Caco-2 (cell line): ENCODE measurements at regions not wholly inside any gene's neighbourhood (a gene's known extent, or its start where the extent isn't known, plus 50 kb on each side); places are given as distances from the start of the nearest gene placed in this dataset.

Experiments
- BruUV-seq: library from RNA; stranded (reverse); fragments of 400-500 nt; replicated peaks from 2 replicates; lab custom pipeline; 2021; lab: Mats Ljungman, UMichigan
- CTCF ChIA-PET: fragments of 300-600 bp; sonication (Branson Sonifier 250); formaldehyde crosslinking; loops from one replicate; lab custom pipeline; 2022; ENCODE audit warnings: antibody characterized with exemption; lab: Charles Lee
- POLR2A ChIA-PET: fragments of 300-600 bp; sonication (Branson Sonifier 250); formaldehyde crosslinking; loops from one replicate; lab custom pipeline; 2022; ENCODE audit warnings: antibody characterized with exemption; lab: Charles Lee
- DNase-seq, 2 experiments: peaks; one replicate each; pipeline versions ENCODE4 v3.0.0 to v3.0.0-alpha.2; 2020 to 2022
- H3K27me3 ChIP-seq: replicated peaks from 2 replicates; pipeline ENCODE4 v1.6.0; 2011; ENCODE audit warnings: low read length; ENCODE audit not compliant: control insufficient read depth, insufficient read depth
- H3K36me3 ChIP-seq: 2 replicates; pipeline ENCODE4 v1.5.1; 2011; ENCODE audit warnings: low read length; ENCODE audit not compliant: control insufficient read depth, insufficient read depth
- H3K4me1 ChIP-seq: fragments of 250-450 bp; sonication (Bioruptor Pico); 2 replicates; pipeline ENCODE4 v1.5.1; 2020; ENCODE audit warnings: mild to moderate bottlenecking
- H3K4me3 ChIP-seq: 2 replicates; pipeline ENCODE4 v1.5.1; 2011; ENCODE audit warnings: low read depth, mild to moderate bottlenecking, control low read depth, low read length
- H3K9me3 ChIP-seq: fragments of 250-450 bp; sonication (Bioruptor Pico); 2 replicates; pipeline ENCODE4 v1.5.1; 2020; ENCODE audit warnings: mild to moderate bottlenecking, moderate library complexity
- H3K27ac Mint-ChIP-seq: one replicate; pipeline ENCODE4 v1.8.0; 2022; ENCODE audit warnings: mixed read lengths; ENCODE audit not compliant: unreplicated experiment
- H3K27me3 Mint-ChIP-seq: one replicate; pipeline ENCODE4 v1.8.0; 2022; ENCODE audit warnings: mixed read lengths; ENCODE audit not compliant: insufficient read depth, unreplicated experiment
- H3K36me3 Mint-ChIP-seq: one replicate; pipeline ENCODE4 v1.8.0; 2022; ENCODE audit warnings: mild to moderate bottlenecking, mixed read lengths; ENCODE audit not compliant: insufficient read depth, unreplicated experiment
- H3K4me1 Mint-ChIP-seq: one replicate; pipeline ENCODE4 v1.8.0; 2022; ENCODE audit warnings: low read depth, mixed read lengths; ENCODE audit not compliant: unreplicated experiment
- H3K4me3 Mint-ChIP-seq: one replicate; pipeline ENCODE4 v1.8.0; 2022; ENCODE audit warnings: mild to moderate bottlenecking, moderate library complexity, mixed read lengths; ENCODE audit not compliant: unreplicated experiment
- H3K9me3 Mint-ChIP-seq: one replicate; pipeline ENCODE4 v1.8.0; 2022; ENCODE audit warnings: mixed read lengths; ENCODE audit not compliant: unreplicated experiment
- CTCF ChIP-seq, 2 experiments: fragments of 200-600 bp in 1 of 2; IDR thresholded peaks; 1 replicate in 1 of 2; 2 replicates in 1 of 2; pipeline versions ENCODE4 v1.5.1 to v1.8.0; 2011 to 2022; ENCODE audit warnings: antibody characterized with exemption in 1 of 2, control low read depth in 1 of 2, inconsistent platforms in 1 of 2, low read depth in 1 of 2, low read length in 1 of 2, mild to moderate bottlenecking in 1 of 2, moderate library complexity in 1 of 2; ENCODE audit not compliant: insufficient read depth in 1 of 2, severe bottlenecking in 1 of 2, unreplicated experiment in 1 of 2
- intact Hi-C: fragments of 100-400 bp; cut with micrococcal nuclease; formaldehyde crosslinking; loops from one replicate; pipeline ENCODE4 v1.10.0; 2022; ENCODE audit not compliant: unreplicated experiment

DNA sequence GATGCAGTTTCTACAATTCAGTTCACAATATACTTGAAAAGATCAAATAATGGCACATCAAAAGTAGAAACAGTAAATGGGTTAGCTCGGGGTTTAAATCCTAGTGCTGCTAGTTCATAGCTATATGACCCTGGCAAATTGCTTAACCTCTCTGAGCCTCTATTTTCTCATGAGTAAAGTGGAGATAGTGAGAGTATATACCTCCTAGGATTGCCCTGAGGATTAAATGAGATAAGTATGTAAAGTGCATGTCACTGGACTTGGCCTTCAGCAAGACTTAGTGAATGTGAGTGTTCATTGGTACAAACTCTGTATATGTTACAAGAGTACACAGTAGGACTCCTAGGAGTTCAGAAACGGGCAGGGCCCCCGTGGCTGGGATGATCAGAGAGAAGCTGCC is 248.3 kb downstream of the DLEU7 start:
- intact Hi-C loops: no loop called here
- no peak overlapping the region for H3K4me3 Mint-ChIP-seq
- TF ChIP-seq CTCF (IDR thresholded peaks at IDR 0.05; ENCODE audit: insufficient read depth in 1 of 2, low read depth in 1 of 2, low read length in 1 of 2, severe bottlenecking in 1 of 2, unreplicated experiment in 1 of 2): no peak
- no TSS peak for BruUV-seq
- no peaks in the 10 kb centered on the region for H3K36me3 Mint-ChIP-seq
- POLR2A ChIA-PET: no interaction called here
- Histone ChIP-seq H3K9me3 (no peaks in the 10 kb centered on the region), H3K27me3 (no peaks in the 10 kb centered on the region), H3K4me3 (no peak overlapping the region), H3K4me1 (0 out of 2 replicates have a peak, but pooled peaks cover 4% of the 10 kb centered on the region), H3K36me3 (no peaks in the 10 kb centered on the region)
- CTCF ChIA-PET: no interaction called here
- H3K4me1 Mint-ChIP-seq: peaks cover 6% of the 10 kb centered on the region
- H3K27me3 Mint-ChIP-seq: no peaks in the 10 kb centered on the region
- H3K9me3 Mint-ChIP-seq: no peaks in the 10 kb centered on the region
- H3K27ac Mint-ChIP-seq: no peak overlapping the region
- no peak for DNase-seq

DNA sequence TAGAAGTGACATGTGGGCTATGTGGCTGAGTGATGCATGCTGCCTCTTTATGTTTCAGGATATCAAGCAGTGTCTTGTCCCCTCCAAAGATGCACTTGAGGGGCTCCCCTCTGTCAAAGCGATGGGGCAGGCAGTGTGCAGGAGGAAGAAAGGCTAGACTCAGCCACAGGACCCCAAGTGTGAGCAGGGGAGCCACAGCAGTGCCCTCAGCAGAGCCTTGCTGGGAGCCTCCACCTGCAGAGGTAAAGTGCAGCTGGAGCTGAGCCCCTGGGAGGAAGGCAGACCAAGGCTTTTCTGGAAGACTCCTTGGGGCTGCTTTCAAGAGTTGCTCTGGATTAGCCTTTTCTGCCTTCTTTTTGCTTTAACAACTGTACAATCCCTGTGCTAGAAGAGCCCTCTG is 247.3 kb downstream of the DLEU7 start:
- Histone ChIP-seq H3K9me3 (no peaks in the 10 kb centered on the region), H3K36me3 (no peaks in the 10 kb centered on the region), H3K4me1 (peaks cover 4% of the 10 kb centered on the region; the same call in 1 of the 2 replicates), H3K4me3 (no peak overlapping the region), H3K27me3 (no peaks in the 10 kb centered on the region)
- DNase-seq: no peak
- no peak for TF ChIP-seq CTCF (IDR thresholded peaks at IDR 0.05; ENCODE audit: insufficient read depth in 1 of 2, low read depth in 1 of 2, low read length in 1 of 2, severe bottlenecking in 1 of 2, unreplicated experiment in 1 of 2)
- BruUV-seq: no TSS peak
- Mint-ChIP-seq H3K9me3 (no peaks in the 10 kb centered on the region), H3K36me3 (no peaks in the 10 kb centered on the region), H3K4me1 (peaks cover 6% of the 10 kb centered on the region), H3K27ac (no peak overlapping the region), H3K27me3 (no peaks in the 10 kb centered on the region), H3K4me3 (no peak overlapping the region)
- intact Hi-C loops: no loop called here
- ChIA-PET CTCF (interaction anchor here (0.6 kb wide), 1 partner anchor 18 kb away, joined by 3 read pairs; no protein-coding TSS in a partner anchor), POLR2A (no interaction called here)

DNA sequence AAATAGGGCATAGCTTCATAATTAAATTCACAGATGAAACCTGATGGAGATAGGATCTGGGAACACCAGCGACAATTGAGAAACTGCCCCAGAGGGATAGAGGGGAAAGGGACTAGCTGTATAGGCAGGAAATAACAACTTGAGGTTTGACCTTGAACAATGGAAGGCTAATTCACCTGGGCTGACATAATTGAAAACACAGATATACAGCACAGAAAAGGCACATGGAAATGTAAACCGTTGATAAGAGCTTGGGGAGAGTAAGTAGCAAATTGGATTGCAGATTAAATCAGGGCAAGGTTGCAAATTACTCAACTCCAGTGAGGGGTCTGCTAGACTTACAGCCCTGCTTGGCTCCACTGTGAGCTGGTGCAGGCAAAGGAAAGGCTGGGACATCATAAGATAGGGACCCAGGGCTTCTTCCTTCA is 246.7 kb downstream of the DLEU7 start:
- Mint-ChIP-seq H3K4me1 (peaks cover 6% of the 10 kb centered on the region), H3K27me3 (no peaks in the 10 kb centered on the region), H3K27ac (no peak overlapping the region), H3K4me3 (no peak overlapping the region), H3K36me3 (no peaks in the 10 kb centered on the region), H3K9me3 (no peaks in the 10 kb centered on the region)
- Histone ChIP-seq H3K4me1 (peaks cover 4% of the 10 kb centered on the region; the same call in 1 of the 2 replicates), H3K27me3 (no peaks in the 10 kb centered on the region), H3K4me3 (no peak overlapping the region), H3K9me3 (no peaks in the 10 kb centered on the region), H3K36me3 (no peaks in the 10 kb centered on the region)
- BruUV-seq: no TSS peak
- ChIA-PET CTCF (interaction anchor here (0.6 kb wide), 1 partner anchor 17 kb away, joined by 3 read pairs; no protein-coding TSS in a partner anchor), POLR2A (interaction anchor here (0.6 kb wide), 1 partner anchor 207 kb away, joined by 6 read pairs; no protein-coding TSS in a partner anchor)
- TF ChIP-seq CTCF (IDR thresholded peaks at IDR 0.05; ENCODE audit: insufficient read depth in 1 of 2, low read depth in 1 of 2, low read length in 1 of 2, severe bottlenecking in 1 of 2, unreplicated experiment in 1 of 2): no peak
- intact Hi-C loops: no loop called here
- no peak for DNase-seq
